DMS153 treated with DMSO at 0.1 percent for 48 hours (cell line): ENCODE measurements at regions not wholly inside any gene's neighbourhood (a gene's known extent, or its start where the extent isn't known, plus 50 kb on each side); places are given as distances from the start of the nearest gene placed in this dataset.
"Not testable (repeated sequence)": the region's sequence is repeated elsewhere in the genome, so short reads cannot be mapped to it uniquely, and the experiment has no call there.

Experiments
- DNase-seq: peaks from one replicate; lab custom pipeline; 2025; ENCODE audit not compliant: unreplicated experiment; lab: John Stamatoyannopoulos, UW

- no peak for DNase-seq
These were observed 155.5 kb upstream of the GRIN3A start for GRCh38 chr9:101893661-101894646.

GRCh38 chr9:101881508-101881907 lies 143.1 kb upstream of the GRIN3A start:
- DNase-seq, result no peak

- DNase-seq, result no peak
These were observed 142.4 kb upstream of the GRIN3A start for GRCh38 chr9:101880846-101881245.

- no peak for DNase-seq
These were observed 140.3 kb upstream of the GRIN3A start for GRCh38 chr9:101878734-101879133.

GRCh38 chr9:101877439-101877838 lies 139.0 kb upstream of the GRIN3A start:
- no peak for DNase-seq

GRCh38 chr9:101861472-101861871 lies 123.0 kb upstream of the GRIN3A start:
- DNase-seq, result no peak

GRCh38 chr9:101860920-101861319 lies 122.5 kb upstream of the GRIN3A start:
- DNase-seq, result no peak

GRCh38 chr9:101859620-101860019 lies 121.2 kb upstream of the GRIN3A start:
- DNase-seq, result no peak

- DNase-seq, result no peak
These were observed 119.6 kb upstream of the GRIN3A start for GRCh38 chr9:101858026-101858425.

- DNase-seq, result no peak
These were observed 110.8 kb upstream of the GRIN3A start for GRCh38 chr9:101849102-101849707.

- no peak for DNase-seq
These were observed 110.1 kb upstream of the GRIN3A start for GRCh38 chr9:101848485-101848919.

- no peak for DNase-seq
These were observed 107.7 kb upstream of the GRIN3A start for GRCh38 chr9:101846161-101846560.

- no peak for DNase-seq
These were observed 102.3 kb upstream of the GRIN3A start for GRCh38 chr9:101840694-101841188.

GRCh38 chr9:101838988-101839387 lies 100.5 kb upstream of the GRIN3A start:
- not testable (repeated sequence) for DNase-seq

- no peak for DNase-seq
These were observed 97.6 kb upstream of the GRIN3A start for GRCh38 chr9:101836021-101836420.

- DNase-seq, result no peak
These were observed 94.0 kb upstream of the GRIN3A start for GRCh38 chr9:101832486-101832885.

- DNase-seq, result not testable (repeated sequence)
These were observed 83.0 kb upstream of the GRIN3A start for GRCh38 chr9:101821450-101821849.

GRCh38 chr9:101820983-101821382 lies 82.5 kb upstream of the GRIN3A start:
- DNase-seq, result not testable (repeated sequence)

GRCh38 chr9:101814064-101814463 lies 75.6 kb upstream of the GRIN3A start:
- no peak for DNase-seq

- not testable (repeated sequence) for DNase-seq
These were observed 69.4 kb upstream of the GRIN3A start for GRCh38 chr9:101807879-101808278.

- no peak for DNase-seq
These were observed 57.6 kb upstream of the GRIN3A start for GRCh38 chr9:101796044-101796443.

GRCh38 chr9:101795147-101795546 lies 56.7 kb upstream of the GRIN3A start:
- no peak for DNase-seq
